Testis (tissue), 2 donors: ENCODE measurements at regions not wholly inside any gene's neighbourhood (a gene's known extent, or its start where the extent isn't known, plus 50 kb on each side); places are given as distances from the start of the nearest gene placed in this dataset.

Source experiments
- POLR2A ChIP-seq: fragments of 450-650 bp; IDR thresholded peaks from one replicate; pipeline ENCODE4 v1.6.1; 2017; ENCODE audit warnings: antibody characterized with exemption, mild to moderate bottlenecking, moderate library complexity
- TF ChIP-seq, protein P1 (sequence below), 3 experiments: fragments of 450-650 bp in 2 of 3; fragments of 200-600 bp in 1 of 3; sonication (generic) in 1 of 3; IDR thresholded peaks; one replicate each; pipeline ENCODE4 v1.5.1; 2016 to 2019; ENCODE audit warnings: antibody characterized with exemption in 3 of 3, mild to moderate bottlenecking in 2 of 3, moderate library complexity in 1 of 3

GRCh38 chr2:30341500-30342267, 105.4 kb upstream of the LCLAT1 start:
- TF ChIP-seq, protein P1, sequence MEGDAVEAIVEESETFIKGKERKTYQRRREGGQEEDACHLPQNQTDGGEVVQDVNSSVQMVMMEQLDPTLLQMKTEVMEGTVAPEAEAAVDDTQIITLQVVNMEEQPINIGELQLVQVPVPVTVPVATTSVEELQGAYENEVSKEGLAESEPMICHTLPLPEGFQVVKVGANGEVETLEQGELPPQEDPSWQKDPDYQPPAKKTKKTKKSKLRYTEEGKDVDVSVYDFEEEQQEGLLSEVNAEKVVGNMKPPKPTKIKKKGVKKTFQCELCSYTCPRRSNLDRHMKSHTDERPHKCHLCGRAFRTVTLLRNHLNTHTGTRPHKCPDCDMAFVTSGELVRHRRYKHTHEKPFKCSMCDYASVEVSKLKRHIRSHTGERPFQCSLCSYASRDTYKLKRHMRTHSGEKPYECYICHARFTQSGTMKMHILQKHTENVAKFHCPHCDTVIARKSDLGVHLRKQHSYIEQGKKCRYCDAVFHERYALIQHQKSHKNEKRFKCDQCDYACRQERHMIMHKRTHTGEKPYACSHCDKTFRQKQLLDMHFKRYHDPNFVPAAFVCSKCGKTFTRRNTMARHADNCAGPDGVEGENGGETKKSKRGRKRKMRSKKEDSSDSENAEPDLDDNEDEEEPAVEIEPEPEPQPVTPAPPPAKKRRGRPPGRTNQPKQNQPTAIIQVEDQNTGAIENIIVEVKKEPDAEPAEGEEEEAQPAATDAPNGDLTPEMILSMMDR (IDR thresholded peaks at IDR 0.05): no peak
- TF ChIP-seq POLR2A: no peak
